ENCODE measurements at regions not wholly inside any gene's neighbourhood (a gene's known extent, or its start where the extent isn't known, plus 50 kb on each side); places are given as distances from the start of the nearest gene placed in this dataset.
A peak's percentile ranks its signal among the peaks of the same experiment; 100 is the strongest.
"Not testable (repeated sequence)": the region's sequence is repeated elsewhere in the genome, so short reads cannot be mapped to it uniquely, and the experiment has no call there.

DNA sequence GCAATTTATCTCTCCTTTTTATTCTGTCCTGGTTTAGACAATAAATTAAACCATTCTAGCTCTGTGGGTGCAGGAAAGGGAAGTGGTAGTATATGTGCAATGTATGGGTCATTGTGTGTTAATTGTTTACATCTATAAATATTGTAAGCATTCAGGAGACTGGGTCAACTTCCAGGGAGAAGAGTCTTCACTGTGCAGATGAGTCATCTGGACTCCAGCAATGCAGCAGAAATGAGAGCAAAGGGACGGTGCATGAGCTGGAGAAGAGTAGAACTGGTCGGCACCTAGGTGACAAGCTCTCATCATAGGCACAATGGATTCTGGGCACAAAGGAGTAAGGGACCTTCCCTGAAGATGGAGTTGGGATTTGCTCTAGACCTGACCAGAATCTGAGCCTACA lies 211.1 kb upstream of the DAAM1 start:
- H3K4me3 ChIP-seq (ENCODE audit: low read depth, low read length) = no peak overlapping the region
- WGBS (ENCODE audit: insufficient coverage) = 100% methylated on average over 2 of the region's 2 CpGs
- no peak for DNase-seq (ENCODE audit: low read depth in 4 of 6, low spot score in 6 of 6)
- no peaks in the 10 kb centered on the region for H3K36me3 ChIP-seq (ENCODE audit: control insufficient read depth, insufficient read depth, low read length)
- H3K9me3 ChIP-seq (ENCODE audit: control insufficient read depth, insufficient read depth, low read length) = peaks cover under 1% of the 10 kb centered on the region
- no peaks in the 10 kb centered on the region for H3K4me1 ChIP-seq (ENCODE audit: control insufficient read depth, insufficient read depth, low read length)
- H3K27ac ChIP-seq (ENCODE audit: low read depth, low read length) = no peak overlapping the region
- H3K27me3 ChIP-seq (ENCODE audit: control insufficient read depth, insufficient read depth, low read length) = no peaks in the 10 kb centered on the region

DNA sequence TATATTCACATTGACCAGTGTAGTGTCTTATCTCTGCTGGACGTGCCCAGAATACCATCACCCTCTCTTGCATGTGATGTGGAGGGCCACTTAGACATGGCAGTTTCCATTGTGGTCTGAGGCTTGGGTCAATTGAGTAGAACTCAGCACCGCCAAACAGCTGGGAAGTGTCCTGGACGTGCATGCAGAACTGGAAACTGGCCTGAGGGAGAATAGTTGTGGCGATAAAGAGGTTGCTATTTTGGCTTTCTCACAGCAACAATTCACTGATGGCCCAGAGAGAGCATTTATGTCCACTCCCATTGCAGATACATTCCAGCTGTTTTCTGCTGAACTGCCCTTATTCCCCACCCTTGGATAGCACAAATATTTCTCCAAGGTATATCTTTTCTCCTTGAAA lies 210.1 kb upstream of the DAAM1 start:
- Histone ChIP-seq H3K4me3 (ENCODE audit: low read depth, low read length) (no peak overlapping the region), H3K27ac (ENCODE audit: low read depth, low read length) (no peak overlapping the region), H3K9me3 (ENCODE audit: control insufficient read depth, insufficient read depth, low read length) (peaks cover 2% of the 10 kb centered on the region), H3K36me3 (ENCODE audit: control insufficient read depth, insufficient read depth, low read length) (no peaks in the 10 kb centered on the region), H3K27me3 (ENCODE audit: control insufficient read depth, insufficient read depth, low read length) (no peaks in the 10 kb centered on the region), H3K4me1 (ENCODE audit: control insufficient read depth, insufficient read depth, low read length) (no peaks in the 10 kb centered on the region)
- 85% methylated on average over 2 of the region's 4 CpGs for WGBS (ENCODE audit: insufficient coverage)
- no peak for DNase-seq (ENCODE audit: low read depth in 4 of 6, low spot score in 6 of 6)

DNA sequence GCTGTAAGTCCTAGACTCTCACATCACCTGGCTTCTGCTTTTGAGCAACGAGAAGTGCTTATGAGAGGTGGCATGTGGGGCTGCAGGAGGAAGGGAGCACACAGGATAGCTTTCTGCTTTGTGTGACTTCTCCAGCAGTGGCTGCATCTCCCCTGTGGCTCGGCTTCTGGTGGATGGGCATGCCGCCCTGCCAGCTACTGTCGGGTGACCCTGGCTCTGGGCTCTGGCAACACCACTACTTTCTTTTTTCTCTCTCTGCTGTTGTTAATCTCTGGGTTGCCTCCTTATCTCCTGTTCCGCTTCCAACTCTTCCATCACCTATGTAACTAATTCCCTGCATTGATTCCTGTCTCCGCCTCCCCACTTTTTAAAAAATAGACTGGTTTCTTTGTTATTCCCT lies 209.1 kb upstream of the DAAM1 start:
- DNase-seq (ENCODE audit: low read depth in 4 of 6, low spot score in 6 of 6) = no peak
- Histone ChIP-seq H3K4me1 (ENCODE audit: control insufficient read depth, insufficient read depth, low read length) (no peaks in the 10 kb centered on the region), H3K36me3 (ENCODE audit: control insufficient read depth, insufficient read depth, low read length) (no peaks in the 10 kb centered on the region), H3K4me3 (ENCODE audit: low read depth, low read length) (no peak overlapping the region), H3K27ac (ENCODE audit: low read depth, low read length) (no peak overlapping the region), H3K27me3 (ENCODE audit: control insufficient read depth, insufficient read depth, low read length) (no peaks in the 10 kb centered on the region), H3K9me3 (ENCODE audit: control insufficient read depth, insufficient read depth, low read length) (peaks cover 2% of the 10 kb centered on the region)
- 63% methylated on average over 4 of the region's 6 CpGs for WGBS (ENCODE audit: insufficient coverage)

DNA sequence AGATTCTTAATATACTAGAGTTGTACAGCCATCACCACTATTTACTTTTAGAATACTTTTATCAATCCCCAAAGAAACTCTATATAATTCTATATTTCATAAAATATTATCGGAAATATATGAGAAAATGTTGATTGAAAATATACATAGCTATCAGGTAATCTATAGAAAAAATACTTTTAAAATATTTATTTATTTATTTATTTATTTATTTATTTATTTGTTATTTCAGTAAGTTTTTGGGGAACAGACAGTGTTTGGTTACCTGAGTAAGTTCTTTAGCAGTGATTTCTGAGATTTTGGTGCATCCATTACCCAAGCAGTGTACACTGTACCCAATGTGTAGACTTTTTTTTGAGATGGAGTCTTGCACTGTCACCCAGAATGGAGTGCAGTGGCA lies 206.6 kb upstream of the DAAM1 start:
- Histone ChIP-seq H3K36me3 (ENCODE audit: control insufficient read depth, insufficient read depth, low read length) (no peaks in the 10 kb centered on the region), H3K4me1 (ENCODE audit: control insufficient read depth, insufficient read depth, low read length) (no peaks in the 10 kb centered on the region), H3K9me3 (ENCODE audit: control insufficient read depth, insufficient read depth, low read length) (peaks cover 2% of the 10 kb centered on the region), H3K27me3 (ENCODE audit: control insufficient read depth, insufficient read depth, low read length) (no peaks in the 10 kb centered on the region), H3K27ac (ENCODE audit: low read depth, low read length) (no peak overlapping the region), H3K4me3 (ENCODE audit: low read depth, low read length) (no peak overlapping the region)
- no CpG with 5 or more reads among the region's 1 CpG for WGBS (ENCODE audit: insufficient coverage)
- no peak for DNase-seq (ENCODE audit: low read depth in 4 of 6, low spot score in 6 of 6)

DNA sequence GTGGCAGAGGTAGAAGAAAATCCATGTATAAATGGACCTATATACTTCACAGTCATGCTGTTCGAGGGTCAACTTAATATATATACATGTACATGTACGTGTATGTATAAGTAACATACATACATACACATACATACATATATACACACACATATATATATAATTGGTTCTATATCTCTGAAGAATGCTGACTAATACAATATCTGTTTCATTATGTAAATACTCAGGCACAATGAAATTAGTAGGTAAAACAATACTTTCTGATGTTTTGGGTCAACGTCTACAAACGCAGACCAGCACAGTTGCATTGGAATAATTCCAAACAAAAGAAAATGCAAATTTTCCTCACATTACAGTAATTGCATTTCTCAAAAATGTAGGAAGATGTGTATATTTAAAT lies 202.7 kb upstream of the DAAM1 start:
- H3K4me1 ChIP-seq (ENCODE audit: control insufficient read depth, insufficient read depth, low read length) = no peaks in the 10 kb centered on the region

DNA sequence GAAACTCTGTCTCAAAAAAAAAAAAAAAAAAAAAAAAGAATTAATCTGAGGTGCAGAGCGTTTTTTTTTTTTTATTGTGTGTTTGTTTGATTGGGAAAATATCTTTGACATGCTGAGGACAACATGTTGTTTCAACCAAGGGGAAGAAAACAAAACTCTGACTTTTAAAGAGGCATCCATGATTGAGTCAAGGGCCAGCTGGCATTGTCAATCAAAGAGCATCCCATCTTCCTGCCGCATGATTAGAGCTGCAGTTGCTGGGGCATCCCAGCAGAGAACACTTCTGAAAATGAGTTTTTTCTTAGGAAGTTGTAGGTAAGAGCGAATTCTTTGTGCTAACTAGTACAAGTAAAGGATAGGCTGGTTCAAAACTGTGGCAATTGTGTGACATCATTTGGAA lies 200.9 kb upstream of the DAAM1 start:
- no peak overlapping the region for H3K27ac ChIP-seq (ENCODE audit: low read depth, low read length)
- no peaks in the 10 kb centered on the region for H3K4me1 ChIP-seq (ENCODE audit: control insufficient read depth, insufficient read depth, low read length)
- H3K4me3 ChIP-seq (ENCODE audit: low read depth, low read length) = no peak overlapping the region
- H3K27me3 ChIP-seq (ENCODE audit: control insufficient read depth, insufficient read depth, low read length) = no peaks in the 10 kb centered on the region
- no peak for DNase-seq (ENCODE audit: low read depth in 4 of 6, low spot score in 6 of 6)
- H3K9me3 ChIP-seq (ENCODE audit: control insufficient read depth, insufficient read depth, low read length) = no peaks in the 10 kb centered on the region
- no peaks in the 10 kb centered on the region for H3K36me3 ChIP-seq (ENCODE audit: control insufficient read depth, insufficient read depth, low read length)
- 100% methylated on average over 1 of the region's 3 CpGs for WGBS (ENCODE audit: insufficient coverage)

More for the DNA sequence above, 202.7 kb upstream of the DAAM1 start:
- no CpG with 5 or more reads among the region's 4 CpGs for WGBS (ENCODE audit: insufficient coverage)
- H3K9me3 ChIP-seq (ENCODE audit: control insufficient read depth, insufficient read depth, low read length) = peaks cover 2% of the 10 kb centered on the region
- no peaks in the 10 kb centered on the region for H3K27me3 ChIP-seq (ENCODE audit: control insufficient read depth, insufficient read depth, low read length)
- no peak overlapping the region for H3K4me3 ChIP-seq (ENCODE audit: low read depth, low read length)
- no peaks in the 10 kb centered on the region for H3K36me3 ChIP-seq (ENCODE audit: control insufficient read depth, insufficient read depth, low read length)
- no peak overlapping the region for H3K27ac ChIP-seq (ENCODE audit: low read depth, low read length)
- DNase-seq (ENCODE audit: low read depth in 4 of 6, low spot score in 6 of 6) = no peak

DNA sequence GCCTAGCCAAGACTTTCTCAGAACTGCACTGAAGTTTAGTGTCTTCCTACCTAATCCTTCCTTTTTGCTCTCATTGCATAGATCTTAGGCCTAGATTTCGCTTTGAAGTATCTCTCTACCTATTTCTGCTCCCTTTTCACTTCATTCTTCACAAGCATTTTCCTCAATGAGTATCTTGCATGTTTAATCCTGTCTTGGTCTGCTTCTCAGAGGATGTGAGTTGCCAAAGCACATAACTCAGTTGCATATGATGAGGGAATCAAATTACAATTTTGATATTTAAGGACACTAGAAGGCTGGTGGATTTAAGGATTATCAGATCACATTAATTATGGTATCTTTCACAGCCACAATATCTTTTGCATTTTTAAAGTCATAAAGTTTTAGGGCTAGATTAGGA lies 195.5 kb upstream of the DAAM1 start:
- no peak for DNase-seq (ENCODE audit: low read depth in 4 of 6, low spot score in 6 of 6)
- H3K4me1 ChIP-seq (ENCODE audit: control insufficient read depth, insufficient read depth, low read length) = no peaks in the 10 kb centered on the region
- H3K36me3 ChIP-seq (ENCODE audit: control insufficient read depth, insufficient read depth, low read length) = no peaks in the 10 kb centered on the region
- no CpG with 5 or more reads among the region's 1 CpG for WGBS (ENCODE audit: insufficient coverage)
- no peak overlapping the region for H3K4me3 ChIP-seq (ENCODE audit: low read depth, low read length)
- H3K27me3 ChIP-seq (ENCODE audit: control insufficient read depth, insufficient read depth, low read length) = no peaks in the 10 kb centered on the region
- H3K27ac ChIP-seq (ENCODE audit: low read depth, low read length) = no peak overlapping the region
- no peaks in the 10 kb centered on the region for H3K9me3 ChIP-seq (ENCODE audit: control insufficient read depth, insufficient read depth, low read length)

DNA sequence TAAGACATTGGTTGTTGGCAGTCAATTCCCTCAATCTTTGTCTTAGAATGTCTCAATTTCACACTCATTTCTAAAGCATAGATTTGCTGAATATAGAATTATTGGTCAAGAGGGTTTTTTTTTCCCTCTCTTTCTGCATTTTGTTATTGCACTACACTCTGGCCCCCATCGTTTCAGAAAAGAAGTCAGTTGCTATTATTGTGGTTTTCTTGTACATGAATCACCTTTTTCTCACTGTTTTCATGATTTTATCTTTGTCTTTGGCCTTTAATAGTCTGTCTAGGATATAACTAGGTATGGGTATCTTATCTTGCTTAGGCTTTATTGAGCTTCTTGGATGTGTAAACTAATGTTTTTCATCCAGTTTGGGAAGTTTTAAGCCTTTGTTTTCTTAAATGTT lies 194.3 kb upstream of the DAAM1 start:
- Histone ChIP-seq H3K4me3 (ENCODE audit: low read depth, low read length) (no peak overlapping the region), H3K4me1 (ENCODE audit: control insufficient read depth, insufficient read depth, low read length) (no peaks in the 10 kb centered on the region), H3K36me3 (ENCODE audit: control insufficient read depth, insufficient read depth, low read length) (no peaks in the 10 kb centered on the region), H3K27ac (ENCODE audit: low read depth, low read length) (no peak overlapping the region), H3K9me3 (ENCODE audit: control insufficient read depth, insufficient read depth, low read length) (no peaks in the 10 kb centered on the region), H3K27me3 (ENCODE audit: control insufficient read depth, insufficient read depth, low read length) (no peaks in the 10 kb centered on the region)
- WGBS (ENCODE audit: insufficient coverage) = no CpG with 5 or more reads among the region's 1 CpG
- DNase-seq (ENCODE audit: low read depth in 4 of 6, low spot score in 6 of 6) = no peak

DNA sequence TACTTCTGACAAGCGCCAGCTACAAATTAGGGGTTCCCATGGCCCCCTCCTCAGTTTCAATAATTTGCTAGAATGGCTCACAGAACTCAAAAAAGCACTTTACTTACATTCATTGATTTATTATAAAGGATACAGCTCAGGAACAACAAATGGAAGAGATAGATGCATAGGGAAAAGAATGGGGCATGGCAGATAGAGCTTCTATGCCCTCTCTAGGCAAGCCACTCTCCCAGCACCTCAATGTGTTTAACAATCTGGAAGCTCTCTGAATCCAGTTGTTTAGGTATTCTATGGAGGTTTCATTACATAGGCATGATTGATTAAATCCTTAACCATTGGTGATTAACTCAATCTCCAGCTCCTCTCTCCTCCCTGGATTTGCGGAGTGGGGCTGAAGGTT lies 184.5 kb upstream of the DAAM1 start:
- WGBS (ENCODE audit: insufficient coverage) = no CpG with 5 or more reads among the region's 2 CpGs
- Histone ChIP-seq H3K27ac (ENCODE audit: low read depth, low read length) (no peak overlapping the region), H3K4me1 (ENCODE audit: control insufficient read depth, insufficient read depth, low read length) (no peaks in the 10 kb centered on the region), H3K36me3 (ENCODE audit: control insufficient read depth, insufficient read depth, low read length) (no peaks in the 10 kb centered on the region), H3K4me3 (ENCODE audit: low read depth, low read length) (no peak overlapping the region), H3K9me3 (ENCODE audit: control insufficient read depth, insufficient read depth, low read length) (no peaks in the 10 kb centered on the region), H3K27me3 (ENCODE audit: control insufficient read depth, insufficient read depth, low read length) (no peaks in the 10 kb centered on the region)
- DNase-seq (ENCODE audit: low read depth in 4 of 6, low spot score in 6 of 6) = peak in 2 of 6 donors; percentile 24 to 42

DNA sequence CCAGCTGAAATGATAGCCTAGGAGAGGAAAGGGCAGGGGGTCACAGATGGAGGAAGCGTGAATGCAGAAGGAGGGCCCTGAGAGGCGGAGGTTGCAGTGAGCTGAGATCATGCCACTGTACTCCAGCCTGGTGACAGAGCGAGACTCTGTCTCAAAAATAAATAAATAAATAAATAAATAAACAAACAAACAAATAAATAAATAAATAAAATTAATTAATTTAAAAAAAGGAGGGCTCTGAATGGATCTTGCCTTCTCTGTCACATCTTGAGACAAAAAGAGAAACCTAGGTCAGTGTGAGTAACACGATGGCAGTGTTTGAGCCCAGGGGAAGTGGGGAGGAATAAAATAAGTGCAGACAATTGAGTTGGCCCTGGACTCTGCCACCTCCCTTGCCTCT lies 182.3 kb upstream of the DAAM1 start:
- not testable (repeated sequence) for H3K4me1 ChIP-seq (ENCODE audit: control insufficient read depth, insufficient read depth, low read length); H3K27ac ChIP-seq (ENCODE audit: low read depth, low read length); H3K27me3 ChIP-seq (ENCODE audit: control insufficient read depth, insufficient read depth, low read length); H3K4me3 ChIP-seq (ENCODE audit: low read depth, low read length); H3K9me3 ChIP-seq (ENCODE audit: control insufficient read depth, insufficient read depth, low read length); DNase-seq (ENCODE audit: low read depth in 4 of 6, low spot score in 6 of 6); H3K36me3 ChIP-seq (ENCODE audit: control insufficient read depth, insufficient read depth, low read length)
- WGBS (ENCODE audit: insufficient coverage) = 100% methylated on average over 1 of the region's 4 CpGs
